ENCODE measurements at regions not wholly inside any gene's neighbourhood (a gene's known extent, or its start where the extent isn't known, plus 50 kb on each side); places are given as distances from the start of the nearest gene placed in this dataset.

DNA sequence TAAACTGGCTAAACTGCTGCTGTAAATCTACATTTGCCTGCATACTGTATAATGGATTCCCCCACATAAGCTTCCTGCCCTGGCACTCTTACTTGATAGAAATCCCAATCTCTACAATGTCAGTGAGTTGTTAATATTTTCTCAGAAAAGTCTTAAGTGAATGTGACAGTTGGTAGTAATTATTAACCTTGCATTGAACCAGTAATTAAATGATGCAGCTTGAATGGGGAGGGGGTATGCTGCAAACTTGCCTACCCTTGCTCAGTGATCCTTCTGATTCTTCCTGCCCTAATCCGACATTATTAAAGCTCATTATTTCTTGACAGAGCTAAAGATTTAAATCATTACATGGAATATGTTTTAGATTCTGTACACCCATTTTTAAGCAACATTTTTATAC lies 119.0 kb upstream of the CDH7 start:
- TF ChIP-seq, protein P1, sequence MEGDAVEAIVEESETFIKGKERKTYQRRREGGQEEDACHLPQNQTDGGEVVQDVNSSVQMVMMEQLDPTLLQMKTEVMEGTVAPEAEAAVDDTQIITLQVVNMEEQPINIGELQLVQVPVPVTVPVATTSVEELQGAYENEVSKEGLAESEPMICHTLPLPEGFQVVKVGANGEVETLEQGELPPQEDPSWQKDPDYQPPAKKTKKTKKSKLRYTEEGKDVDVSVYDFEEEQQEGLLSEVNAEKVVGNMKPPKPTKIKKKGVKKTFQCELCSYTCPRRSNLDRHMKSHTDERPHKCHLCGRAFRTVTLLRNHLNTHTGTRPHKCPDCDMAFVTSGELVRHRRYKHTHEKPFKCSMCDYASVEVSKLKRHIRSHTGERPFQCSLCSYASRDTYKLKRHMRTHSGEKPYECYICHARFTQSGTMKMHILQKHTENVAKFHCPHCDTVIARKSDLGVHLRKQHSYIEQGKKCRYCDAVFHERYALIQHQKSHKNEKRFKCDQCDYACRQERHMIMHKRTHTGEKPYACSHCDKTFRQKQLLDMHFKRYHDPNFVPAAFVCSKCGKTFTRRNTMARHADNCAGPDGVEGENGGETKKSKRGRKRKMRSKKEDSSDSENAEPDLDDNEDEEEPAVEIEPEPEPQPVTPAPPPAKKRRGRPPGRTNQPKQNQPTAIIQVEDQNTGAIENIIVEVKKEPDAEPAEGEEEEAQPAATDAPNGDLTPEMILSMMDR (IDR thresholded peaks at IDR 0.05; ENCODE audit: low read depth, low read length, missing control alignments): no peak
- DNase-seq (ENCODE audit: extremely low read depth, low read depth): no peak
- H3K4me3 ChIP-seq (replicated peaks; ENCODE audit: low read depth, low read length): no peak overlapping the region

DNA sequence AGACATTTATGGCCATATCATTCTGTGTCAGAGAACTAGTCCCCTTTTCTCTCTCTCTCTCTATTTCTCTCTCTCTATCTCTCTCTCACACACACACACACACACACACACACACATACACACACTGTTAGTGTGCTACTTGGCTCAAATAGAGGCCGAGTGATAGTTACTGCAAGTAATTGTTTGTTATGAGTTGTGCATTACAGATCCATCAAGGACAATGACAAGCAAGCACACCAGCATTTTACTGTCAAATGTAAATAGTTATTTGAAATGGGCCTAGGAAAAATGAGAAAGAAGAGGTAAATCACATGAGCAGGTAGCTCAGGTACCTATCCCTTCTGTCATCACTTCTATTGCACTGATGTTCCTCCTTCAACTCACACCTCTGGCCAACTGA lies 122.4 kb upstream of the CDH7 start:
- no peak overlapping the region for H3K4me3 ChIP-seq (replicated peaks; ENCODE audit: low read depth, low read length)
- TF ChIP-seq, protein P1 (IDR thresholded peaks at IDR 0.05; ENCODE audit: low read depth, low read length, missing control alignments): no peak
- DNase-seq (ENCODE audit: extremely low read depth, low read depth): no peak

DNA sequence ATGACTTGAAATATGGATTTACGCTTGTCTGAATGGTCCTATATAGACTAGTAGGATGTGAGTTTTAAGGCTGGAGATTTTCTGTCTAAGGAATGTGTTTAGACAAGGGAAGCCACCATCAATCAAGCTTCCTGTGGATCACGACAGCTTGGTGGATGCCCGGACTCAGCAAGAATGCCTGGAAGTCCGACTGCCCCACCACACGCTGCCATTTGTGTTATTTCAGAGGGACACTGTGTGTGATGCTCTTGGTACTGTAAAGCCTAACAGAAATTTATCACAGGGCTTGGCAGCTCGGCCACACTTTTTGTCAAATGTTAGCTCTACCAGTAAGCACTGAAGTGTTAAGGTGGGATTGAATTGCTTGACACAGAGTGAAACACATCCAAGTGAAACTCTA lies 127.1 kb upstream of the CDH7 start:
- TF ChIP-seq, protein P1 (IDR thresholded peaks at IDR 0.05; ENCODE audit: low read depth, low read length, missing control alignments): no peak
- H3K4me3 ChIP-seq (replicated peaks; ENCODE audit: low read depth, low read length): no peak overlapping the region
- DNase-seq (ENCODE audit: extremely low read depth, low read depth): no peak

DNA sequence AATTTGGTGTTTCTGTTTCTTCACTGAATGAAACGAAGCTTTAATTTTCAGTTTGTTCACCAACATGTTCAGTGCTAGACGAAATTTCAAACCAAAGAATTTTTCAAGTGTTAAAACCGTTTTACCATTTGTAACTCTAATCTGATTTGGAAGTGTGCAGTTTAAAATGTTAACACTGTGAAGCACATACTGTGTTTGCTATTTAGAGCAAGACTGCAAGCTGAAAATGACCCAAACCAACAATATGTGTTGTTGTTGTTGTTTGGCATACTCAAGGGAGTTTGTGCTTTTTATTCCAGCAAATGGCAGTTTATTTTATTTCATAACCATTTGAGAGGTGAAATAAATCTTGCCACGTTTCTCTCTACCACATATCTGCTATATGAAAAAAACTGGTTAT lies 128.4 kb upstream of the CDH7 start:
- TF ChIP-seq, protein P1 (IDR thresholded peaks at IDR 0.05; ENCODE audit: low read depth, low read length, missing control alignments): no peak
- DNase-seq (ENCODE audit: extremely low read depth, low read depth): no peak
- H3K4me3 ChIP-seq (replicated peaks; ENCODE audit: low read depth, low read length): no peak overlapping the region

DNA sequence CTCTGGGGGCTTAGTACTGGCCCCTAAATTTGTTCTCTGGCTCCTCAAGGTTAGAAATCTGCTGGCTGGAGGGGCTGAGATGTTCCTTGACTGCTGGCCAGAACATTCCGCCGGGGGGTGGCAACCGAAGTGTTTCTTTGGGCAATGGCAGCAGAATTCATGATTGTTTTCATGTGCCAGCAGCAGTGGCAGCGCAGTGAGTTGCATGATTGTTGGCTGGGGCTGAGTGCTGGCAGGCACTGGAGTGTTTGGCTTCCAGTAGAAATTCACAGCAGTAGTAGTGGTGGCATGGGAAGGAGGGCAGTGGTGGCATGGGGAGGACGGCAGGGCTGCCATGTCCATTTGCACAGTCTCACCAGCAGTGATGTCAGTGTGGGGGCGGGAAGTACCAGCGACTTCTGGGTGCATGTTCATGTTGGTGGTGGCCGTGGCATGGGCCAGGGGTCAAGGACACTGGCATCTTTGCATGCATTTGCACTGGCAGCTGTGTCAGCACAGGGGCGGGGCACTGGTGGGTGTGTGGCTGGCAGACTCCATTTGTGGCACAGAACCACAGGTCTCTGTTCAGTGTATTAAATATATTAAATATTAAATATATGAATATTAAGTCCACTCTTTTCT lies 130.6 kb upstream of the CDH7 start:
- TF ChIP-seq, protein P1 (IDR thresholded peaks at IDR 0.05; ENCODE audit: low read depth, low read length, missing control alignments): no peak
- no peak for DNase-seq (ENCODE audit: extremely low read depth, low read depth)
- H3K4me3 ChIP-seq (replicated peaks; ENCODE audit: low read depth, low read length): no peak overlapping the region

DNA sequence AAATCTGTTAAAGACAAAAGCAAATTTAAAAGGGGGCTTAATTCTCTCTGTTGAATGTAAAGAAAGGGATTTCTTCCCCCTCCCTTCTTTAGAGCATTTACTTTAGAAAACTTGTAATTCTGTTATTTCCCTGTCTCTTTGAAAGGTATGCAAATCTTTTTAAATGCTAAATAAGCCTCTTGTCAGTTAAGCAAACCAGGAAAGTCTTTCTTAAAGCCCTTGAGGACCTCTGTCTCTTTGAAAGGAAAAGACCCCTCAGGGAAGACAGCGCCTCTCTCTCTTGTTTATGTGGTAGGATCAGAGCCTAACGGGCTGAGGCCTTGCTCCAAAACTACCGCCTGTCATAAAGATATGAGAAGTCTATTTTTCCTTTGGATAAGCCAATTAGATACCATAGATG lies 139.9 kb upstream of the CDH7 start:
- TF ChIP-seq, protein P1 (IDR thresholded peaks at IDR 0.05; ENCODE audit: low read depth, low read length, missing control alignments): no peak
- no peak for DNase-seq (ENCODE audit: extremely low read depth, low read depth)
- no peak overlapping the region for H3K4me3 ChIP-seq (replicated peaks; ENCODE audit: low read depth, low read length)

DNA sequence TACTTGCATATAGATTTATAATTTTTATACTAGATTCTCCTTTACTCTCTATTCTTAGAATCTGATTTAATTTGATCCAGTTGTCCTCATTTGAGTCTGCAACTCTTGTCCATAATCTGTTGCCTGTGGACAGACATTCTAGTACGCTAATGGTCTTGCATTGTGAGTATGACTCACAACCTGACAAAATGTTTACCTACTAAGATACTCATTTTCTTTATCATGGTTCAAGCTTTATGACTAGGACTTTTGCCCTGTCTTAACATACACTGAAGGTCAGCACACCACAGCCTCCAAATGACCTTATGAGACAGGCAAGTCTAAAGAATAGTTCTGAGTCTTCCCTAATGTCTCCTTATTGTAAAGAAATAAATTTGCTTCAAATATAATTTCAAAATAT lies 142.3 kb upstream of the CDH7 start:
- TF ChIP-seq, protein P1 (IDR thresholded peaks at IDR 0.05; ENCODE audit: low read depth, low read length, missing control alignments): no peak
- no peak overlapping the region for H3K4me3 ChIP-seq (replicated peaks; ENCODE audit: low read depth, low read length)
- DNase-seq (ENCODE audit: extremely low read depth, low read depth): no peak
